ENCODE measurements at regions not wholly inside any gene's neighbourhood (a gene's known extent, or its start where the extent isn't known, plus 50 kb on each side); places are given as distances from the start of the nearest gene placed in this dataset.

GRCh38 chr9:95667789-95668188, 151.0 kb upstream of the PTCH1 start:
- no peak for DNase-seq (ENCODE audit: low read depth)

DNA sequence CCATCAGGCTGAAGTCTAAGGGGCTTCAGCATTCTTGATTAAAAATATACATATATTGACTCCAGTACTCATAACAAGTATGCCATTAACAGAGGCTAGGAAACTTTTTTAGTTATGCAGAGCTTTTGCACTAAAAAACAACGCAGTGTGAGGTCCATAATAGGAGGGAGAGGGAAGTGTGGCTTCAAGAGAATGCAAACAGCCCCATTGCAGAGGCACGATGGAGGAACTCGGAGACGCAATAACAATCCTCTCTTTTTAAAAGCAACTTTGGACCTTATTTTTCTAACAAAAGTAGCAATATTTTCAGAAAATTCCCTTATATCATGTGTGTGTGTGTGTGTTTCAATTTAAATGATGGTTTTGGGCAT, 150.0 kb upstream of the PTCH1 start:
- DNase-seq (ENCODE audit: low read depth), result no peak

GRCh38 chr9:95666096-95666784, 149.5 kb upstream of the PTCH1 start:
- DNase-seq (ENCODE audit: low read depth), result no peak

GRCh38 chr9:95653246-95653645, 136.5 kb upstream of the PTCH1 start:
- no peak for DNase-seq (ENCODE audit: low read depth)

DNA sequence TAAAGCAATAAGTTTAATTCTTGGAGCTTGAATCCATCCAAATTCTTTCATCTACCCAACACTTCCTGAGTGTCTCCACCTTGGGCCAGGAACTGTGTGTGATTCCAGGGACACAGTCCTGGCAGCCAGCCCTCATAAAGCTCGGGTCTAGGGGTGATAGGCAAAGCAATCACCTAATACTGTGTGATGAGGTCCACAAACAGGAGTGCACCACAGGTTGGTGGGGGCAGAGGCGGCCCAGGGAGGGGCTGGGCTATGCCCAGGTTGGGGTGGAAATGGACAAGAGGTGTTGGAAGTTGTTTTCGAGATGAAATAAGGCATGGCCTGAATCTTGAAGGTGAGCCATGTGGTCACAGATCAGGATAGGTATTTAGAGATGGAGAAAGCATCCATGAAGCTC, 133.9 kb upstream of the PTCH1 start:
- no peak for DNase-seq (ENCODE audit: low read depth)

DNA sequence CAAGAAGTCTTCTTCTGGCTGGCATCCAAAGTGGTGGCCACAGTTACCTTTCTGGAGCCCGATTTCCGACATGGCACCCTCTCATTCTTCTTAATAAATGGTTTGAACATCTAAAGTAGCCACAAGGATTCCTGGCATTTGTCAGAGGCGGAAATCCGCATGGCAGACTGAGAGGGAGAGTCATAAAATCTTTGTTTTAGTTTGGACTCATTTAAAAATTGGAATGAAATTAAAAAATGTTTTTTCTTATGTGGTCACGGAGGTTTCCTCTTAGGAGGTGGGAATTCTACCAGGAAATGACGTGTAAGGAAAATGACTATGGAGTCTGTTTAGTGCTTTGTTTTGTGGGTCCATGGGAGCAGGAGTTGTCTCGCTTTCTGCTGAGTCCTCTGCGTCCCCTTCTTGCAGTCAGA, 133.0 kb upstream of the PTCH1 start:
- DNase-seq (ENCODE audit: low read depth), result no peak

GRCh38 chr9:95648225-95648624, 131.5 kb upstream of the PTCH1 start:
- no peak for DNase-seq (ENCODE audit: low read depth)

DNA sequence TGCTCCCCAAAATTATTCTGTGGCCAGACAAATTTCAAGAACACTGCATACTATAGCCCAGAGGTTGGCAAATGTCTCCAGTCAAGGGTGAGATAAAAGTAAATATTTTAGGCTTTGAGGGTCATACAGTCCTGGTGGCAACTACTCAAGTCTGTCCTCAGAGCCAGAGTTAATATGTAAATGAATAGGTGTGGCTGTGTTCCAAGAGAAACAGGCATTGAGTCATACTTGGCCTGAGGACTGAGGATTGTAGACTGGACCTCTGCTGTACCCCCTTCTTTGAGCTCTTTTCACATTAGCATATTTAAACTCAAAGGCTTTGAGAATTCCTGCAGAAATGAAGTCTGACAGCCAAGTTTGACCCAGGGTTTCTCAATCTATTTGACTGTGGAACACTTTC, 129.2 kb upstream of the PTCH1 start:
- no peak for DNase-seq (ENCODE audit: low read depth)

DNA sequence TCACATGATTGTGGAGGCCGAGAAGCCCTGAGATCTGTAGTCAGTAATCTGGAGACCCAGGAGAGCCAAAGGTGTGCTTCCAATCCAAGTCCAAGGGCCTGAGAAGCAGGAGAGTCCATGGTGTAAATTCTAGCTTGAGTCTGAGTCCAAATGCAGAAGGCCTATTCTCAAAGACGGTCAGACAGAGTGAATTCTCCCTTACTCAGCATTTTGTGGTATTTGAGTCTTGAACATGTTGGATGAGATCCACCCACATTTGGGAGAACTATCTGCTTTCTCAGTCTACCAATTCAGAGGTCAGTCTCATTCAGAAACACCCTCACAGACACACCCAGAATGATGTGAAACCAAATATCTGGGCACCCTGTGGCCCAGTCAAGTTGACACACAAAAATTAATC, 128.8 kb upstream of the PTCH1 start:
- DNase-seq (ENCODE audit: low read depth), result no peak

GRCh38 chr9:95644377-95644776, 127.6 kb upstream of the PTCH1 start:
- no peak for DNase-seq (ENCODE audit: low read depth)

DNA sequence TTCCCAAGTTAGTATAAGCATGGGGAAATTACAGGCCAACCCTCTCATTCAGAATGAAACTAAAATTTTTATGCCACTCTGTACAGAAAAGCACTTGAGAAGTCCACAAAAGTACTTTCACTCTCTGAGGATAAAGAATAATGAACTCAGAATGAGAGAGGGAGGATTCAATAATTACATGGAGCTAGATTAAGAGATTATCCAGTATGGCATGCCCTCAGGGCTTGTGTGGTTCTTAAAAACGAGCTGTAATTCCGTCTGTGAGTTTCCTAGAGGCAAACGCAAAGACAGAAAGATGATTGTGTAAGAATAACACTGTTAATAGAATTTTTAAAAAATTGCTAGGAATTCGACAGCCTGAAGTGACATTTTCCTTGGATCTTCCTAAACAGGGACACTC, 126.8 kb upstream of the PTCH1 start:
- DNase-seq (ENCODE audit: low read depth), result no peak

- DNase-seq (ENCODE audit: low read depth), result no peak
These were observed 125.4 kb upstream of the PTCH1 start for GRCh38 chr9:95642189-95642588.

DNA sequence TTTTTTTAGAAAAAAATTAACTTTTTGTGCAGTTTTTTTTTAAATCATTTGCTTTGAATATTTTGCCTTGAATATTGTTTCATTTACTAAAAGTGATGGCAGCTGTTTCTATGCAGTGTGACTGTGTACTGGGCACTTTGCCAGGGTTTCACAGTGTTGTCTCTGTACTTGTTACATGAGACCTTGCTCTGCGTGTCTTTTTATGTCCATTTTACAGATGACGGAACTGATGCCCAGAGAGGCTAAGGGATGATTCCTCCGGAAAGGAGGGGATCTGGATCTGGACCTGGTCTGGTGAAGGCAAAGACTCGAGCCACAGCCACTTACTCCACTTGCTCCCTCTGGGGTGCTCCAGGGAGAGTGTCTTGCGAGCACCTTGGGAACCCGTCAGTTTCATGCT, 124.8 kb upstream of the PTCH1 start:
- no peak for DNase-seq (ENCODE audit: low read depth)

DNA sequence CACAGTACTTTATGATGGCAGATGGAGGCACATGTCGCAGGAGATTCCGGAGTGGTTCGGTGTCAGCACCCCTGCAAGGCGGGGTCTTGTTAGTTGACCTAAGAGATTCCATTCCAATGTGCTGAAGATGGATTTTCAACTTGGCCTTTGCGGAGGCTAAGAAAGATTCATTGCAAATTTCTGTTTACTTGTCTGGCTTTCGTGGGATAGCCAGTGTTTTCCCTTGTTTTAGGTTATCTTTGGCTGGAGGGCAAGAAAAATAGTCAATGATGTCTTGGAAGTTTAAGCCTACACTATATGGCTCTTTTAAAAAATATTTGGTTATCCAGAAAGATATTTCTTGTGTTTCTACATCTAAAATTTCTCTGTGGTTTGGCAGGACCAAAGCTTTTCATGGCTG, 123.6 kb upstream of the PTCH1 start:
- no peak for DNase-seq (ENCODE audit: low read depth)

DNA sequence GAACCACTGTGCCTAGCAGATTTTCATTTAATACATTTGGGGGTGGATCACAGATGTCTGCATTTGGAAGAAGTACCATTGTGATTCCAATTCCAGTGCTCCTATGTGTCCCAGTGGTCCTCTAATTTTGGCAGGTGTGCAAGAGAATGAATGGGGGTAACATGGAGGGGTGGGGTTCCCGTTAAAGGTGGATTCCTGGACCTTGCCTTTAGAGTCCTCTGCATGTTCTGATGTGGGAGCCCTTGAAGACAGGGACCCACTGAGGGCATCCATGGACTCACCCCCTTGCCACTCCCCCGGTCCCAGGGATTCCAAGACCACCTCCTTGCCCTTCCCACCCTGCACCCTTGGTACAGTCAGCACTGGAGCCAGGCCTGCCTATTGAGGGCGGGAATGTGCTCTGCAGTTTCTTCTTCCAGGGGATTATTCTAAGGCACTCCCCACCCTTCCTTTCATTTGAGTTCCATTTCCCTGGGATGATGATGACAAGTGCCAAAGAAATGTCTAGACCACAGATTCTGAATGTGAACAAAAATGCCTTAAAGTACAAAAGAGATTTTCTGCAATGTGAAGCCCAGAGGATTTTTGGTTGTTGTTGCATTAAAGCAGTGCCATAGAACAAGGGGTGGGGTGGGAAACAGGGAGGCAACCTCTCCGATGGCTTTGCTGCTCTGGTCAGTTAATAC, 119.4 kb upstream of the PTCH1 start:
- DNase-seq (ENCODE audit: low read depth), result no peak

GRCh38 chr9:95634536-95634935, 117.8 kb upstream of the PTCH1 start:
- DNase-seq (ENCODE audit: low read depth), result no peak

- DNase-seq (ENCODE audit: low read depth), result no peak
These were observed 117.3 kb upstream of the PTCH1 start for GRCh38 chr9:95634114-95634513.

GRCh38 chr9:95629585-95629984, 112.8 kb upstream of the PTCH1 start:
- DNase-seq (ENCODE audit: low read depth), result no peak

GRCh38 chr9:95627802-95628201, 111.0 kb upstream of the PTCH1 start:
- DNase-seq (ENCODE audit: low read depth), result no peak

DNA sequence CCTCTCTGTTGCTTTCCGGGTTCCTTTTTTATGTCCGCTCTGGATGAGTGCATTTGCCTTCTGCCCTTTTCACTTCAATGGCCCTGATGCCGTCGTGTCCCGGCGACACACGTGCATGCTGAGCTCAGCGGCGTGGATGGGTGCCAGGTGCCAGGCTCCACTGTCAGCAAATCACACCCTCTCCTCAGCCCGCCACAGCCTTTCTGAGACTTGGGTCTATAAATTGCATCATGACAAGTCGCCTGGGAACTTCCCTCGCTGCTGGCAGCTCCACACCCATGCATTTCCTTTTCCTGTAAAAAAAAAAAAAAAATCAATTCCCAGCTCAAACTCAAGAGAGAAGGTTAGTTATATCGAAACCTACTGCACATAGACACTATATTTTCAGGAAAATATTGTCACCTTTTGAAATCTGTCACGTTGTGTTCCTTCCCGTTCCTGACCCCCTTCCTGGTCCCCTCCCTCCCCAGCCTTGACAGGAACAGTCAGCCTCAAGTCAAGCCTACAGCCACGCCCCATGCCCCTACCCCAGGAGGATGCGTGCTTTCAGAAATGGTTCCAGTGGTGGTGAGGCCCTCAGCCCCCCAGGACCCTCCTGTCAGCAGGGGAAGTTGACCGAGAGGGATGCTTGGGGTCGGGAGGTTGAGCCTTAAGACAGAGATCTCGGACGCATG, 110.3 kb upstream of the PTCH1 start:
- peak; percentile 12 for DNase-seq (ENCODE audit: low read depth)

- DNase-seq (ENCODE audit: low read depth), result no peak
These were observed 109.6 kb upstream of the PTCH1 start for GRCh38 chr9:95626341-95626740.

- DNase-seq (ENCODE audit: low read depth), result no peak
These were observed 106.9 kb upstream of the PTCH1 start for GRCh38 chr9:95623640-95624039.

GRCh38 chr9:95620722-95621121, 104.0 kb upstream of the PTCH1 start:
- DNase-seq (ENCODE audit: low read depth), result no peak

- no peak for DNase-seq (ENCODE audit: low read depth)
These were observed 103.5 kb upstream of the PTCH1 start for GRCh38 chr9:95620314-95620713.

Data from activated T-cell treated with anti-CD3 and anti-CD28 coated beads for 24 hours (primary cell).